Liver (tissue), 3 donors: ENCODE measurements at regions not wholly inside any gene's neighbourhood (a gene's known extent, or its start where the extent isn't known, plus 50 kb on each side); places are given as distances from the start of the nearest gene placed in this dataset.
"Not testable (repeated sequence)": the region's sequence is repeated elsewhere in the genome, so short reads cannot be mapped to it uniquely, and the experiment has no call there.

Experiments used
- CTCF ChIP-seq: fragments of 150-350 bp; IDR thresholded peaks from 2 replicates; pipeline ENCODE4 v1.5.1; 2017; ENCODE audit warnings: improper control_type of control experiment, low read depth, low read length; ENCODE audit not compliant: missing input control
- FOXA1 ChIP-seq: IDR thresholded peaks from 2 replicates; pipeline ENCODE4 v1.6.1; 2016; ENCODE audit warnings: antibody characterized with exemption
- MAX ChIP-seq: IDR thresholded peaks from 2 replicates; pipeline ENCODE4 v1.6.1; 2016; ENCODE audit warnings: antibody characterized with exemption
- RAD21 ChIP-seq, 2 donors: IDR thresholded peaks; 2 replicates each; pipeline ENCODE4 v1.6.1; 2016; ENCODE audit warnings: antibody characterized with exemption in 2 of 2, mild to moderate bottlenecking in 2 of 2
- REST ChIP-seq: IDR thresholded peaks from 2 replicates; pipeline ENCODE4 v1.6.1; 2016; ENCODE audit warnings: antibody characterized with exemption, mild to moderate bottlenecking
- YY1 ChIP-seq: IDR thresholded peaks from 2 replicates; pipeline ENCODE4 v1.6.1; 2016; ENCODE audit warnings: antibody characterized with exemption, mild to moderate bottlenecking
- ZBTB33 ChIP-seq: IDR thresholded peaks from 2 replicates; pipeline ENCODE4 v1.6.1; 2016; ENCODE audit warnings: antibody characterized with exemption
- donor health status: healthy.
- donor health status: healthy.

GRCh38 chr2:89811910-89812309 lies 1120.4 kb downstream of the RPIA start:
- not testable (repeated sequence) for TF ChIP-seq CTCF; RAD21 (IDR thresholded peaks at IDR 0.05); ZBTB33; REST; FOXA1; YY1; MAX
